Activated naive CD4-positive, alpha-beta T cell treated with anti-CD3 and anti-CD28 coated beads for 36 hours (primary cell): ENCODE measurements at regions not wholly inside any gene's neighbourhood (a gene's known extent, or its start where the extent isn't known, plus 50 kb on each side); places are given as distances from the start of the nearest gene placed in this dataset.

Experiments
- CTCF ChIA-PET: fragments of 350-600 bp; sonication (Branson Sonifier 250); formaldehyde crosslinking; loops from one replicate; lab custom pipeline; 2021; ENCODE audit warnings: antibody characterized with exemption; lab: Charles Lee
- DNase-seq: peaks from one replicate; pipeline ENCODE4 v3.0.0-alpha.2; 2020
- H3K27ac Mint-ChIP-seq: one replicate; pipeline ENCODE4 v1.8.0; 2021; ENCODE audit warnings: mild to moderate bottlenecking, mixed read lengths
- H3K27me3 Mint-ChIP-seq: one replicate; pipeline ENCODE4 v1.8.0; 2021; ENCODE audit warnings: low read depth, mixed read lengths
- H3K36me3 Mint-ChIP-seq: one replicate; pipeline ENCODE4 v1.8.0; 2021; ENCODE audit warnings: low read depth, mixed read lengths
- H3K4me1 Mint-ChIP-seq: one replicate; pipeline ENCODE4 v1.8.0; 2021; ENCODE audit warnings: low read depth, mixed read lengths
- H3K4me3 Mint-ChIP-seq: one replicate; pipeline ENCODE4 v1.8.0; 2021; ENCODE audit warnings: mild to moderate bottlenecking, moderate library complexity, mixed read lengths
- H3K9me3 Mint-ChIP-seq: one replicate; pipeline ENCODE4 v1.8.0; 2021; ENCODE audit warnings: mixed read lengths
- intact Hi-C: fragments of 100-400 bp; cut with micrococcal nuclease; formaldehyde crosslinking; loops from one replicate; pipeline ENCODE4 v1.15.1; 2023

DNA sequence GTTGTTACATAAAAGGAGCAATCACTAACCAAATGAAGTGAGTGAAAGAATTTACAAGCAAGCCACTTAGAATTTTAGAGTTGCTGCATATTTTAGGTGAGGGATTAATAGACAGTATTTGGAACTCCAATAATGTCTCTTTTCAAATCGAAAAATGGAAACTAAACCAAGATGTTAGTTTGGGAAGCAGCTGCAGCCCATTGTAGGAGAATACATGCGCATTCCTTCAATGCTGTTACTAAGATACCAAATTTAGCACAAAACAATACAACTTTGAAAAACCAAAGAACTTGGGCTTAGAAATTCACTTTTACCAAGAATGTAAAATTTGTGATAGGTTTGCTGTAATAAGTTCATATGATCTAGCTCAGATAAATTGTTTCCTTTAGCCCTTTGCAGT, 411.8 kb upstream of the CDH6 start:
- no peak overlapping the region for H3K4me3 Mint-ChIP-seq
- CTCF ChIA-PET = no interaction called here
- H3K27me3 Mint-ChIP-seq = no peaks in the 10 kb centered on the region
- intact Hi-C loops = no loop called here
- no peak overlapping the region for H3K27ac Mint-ChIP-seq
- H3K36me3 Mint-ChIP-seq = no peaks in the 10 kb centered on the region
- no peak for DNase-seq
- H3K4me1 Mint-ChIP-seq = no peaks in the 10 kb centered on the region
- peaks cover 12% of the 10 kb centered on the region for H3K9me3 Mint-ChIP-seq

DNA sequence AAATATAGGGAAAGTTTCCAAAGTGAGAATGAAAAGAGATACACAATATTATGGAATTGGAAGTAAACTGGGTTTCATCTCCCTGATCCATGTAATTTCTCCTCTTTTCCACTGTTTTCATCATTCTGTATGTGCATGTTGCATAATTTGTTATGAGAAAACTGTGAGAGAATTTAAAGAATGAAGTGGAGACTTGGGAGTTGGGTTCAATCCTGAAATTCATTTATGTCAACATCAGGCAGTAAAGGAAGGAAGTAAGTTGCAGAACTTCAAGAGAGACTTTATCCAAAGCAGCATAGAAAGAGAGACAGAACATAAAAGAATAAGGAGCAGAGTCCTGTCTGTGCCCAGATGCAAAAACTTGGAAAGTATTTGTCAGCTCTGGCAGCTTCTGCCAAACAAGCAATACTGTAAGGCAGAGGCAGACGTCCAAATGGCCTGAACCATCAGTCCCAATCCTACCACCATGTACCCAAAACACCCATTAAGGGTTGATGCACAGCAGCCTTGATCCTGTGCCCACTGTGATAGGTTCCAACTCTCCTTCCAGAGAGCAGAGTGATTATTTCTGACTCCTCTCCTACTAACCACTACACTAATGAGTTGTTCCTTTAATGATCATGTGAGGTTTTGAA, 425.3 kb upstream of the CDH6 start:
- intact Hi-C loops = no loop called here
- H3K9me3 Mint-ChIP-seq = no peaks in the 10 kb centered on the region
- no peak overlapping the region for H3K27ac Mint-ChIP-seq
- no peaks in the 10 kb centered on the region for H3K36me3 Mint-ChIP-seq
- no peak overlapping the region for H3K4me3 Mint-ChIP-seq
- no peak for DNase-seq
- H3K4me1 Mint-ChIP-seq = no peaks in the 10 kb centered on the region
- CTCF ChIA-PET = no interaction called here
- H3K27me3 Mint-ChIP-seq = no peaks in the 10 kb centered on the region

DNA sequence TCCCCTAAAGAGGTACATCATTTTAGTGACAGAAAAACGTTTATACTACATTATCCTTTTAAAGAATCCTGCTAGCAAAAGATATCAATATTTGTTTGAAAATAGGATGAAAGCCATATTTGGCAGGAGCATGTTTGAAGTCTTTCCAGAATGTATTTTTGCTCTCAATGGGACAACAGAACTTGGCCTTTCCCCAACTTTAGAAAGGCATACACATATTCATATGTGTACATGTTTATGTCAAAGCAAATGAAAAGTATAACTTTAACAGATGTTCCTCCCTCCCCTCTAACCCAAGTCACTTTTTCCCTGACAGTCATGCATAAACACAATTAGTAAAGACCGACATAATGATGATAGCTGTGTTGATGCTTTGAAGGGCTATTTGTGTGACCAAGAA, 427.8 kb upstream of the CDH6 start:
- intact Hi-C loops = no loop called here
- peaks cover 3% of the 10 kb centered on the region for H3K9me3 Mint-ChIP-seq
- no peak for DNase-seq
- H3K36me3 Mint-ChIP-seq = no peaks in the 10 kb centered on the region
- H3K4me3 Mint-ChIP-seq = no peak overlapping the region
- CTCF ChIA-PET = no interaction called here
- no peak overlapping the region for H3K27ac Mint-ChIP-seq
- H3K4me1 Mint-ChIP-seq = no peaks in the 10 kb centered on the region
- no peaks in the 10 kb centered on the region for H3K27me3 Mint-ChIP-seq

DNA sequence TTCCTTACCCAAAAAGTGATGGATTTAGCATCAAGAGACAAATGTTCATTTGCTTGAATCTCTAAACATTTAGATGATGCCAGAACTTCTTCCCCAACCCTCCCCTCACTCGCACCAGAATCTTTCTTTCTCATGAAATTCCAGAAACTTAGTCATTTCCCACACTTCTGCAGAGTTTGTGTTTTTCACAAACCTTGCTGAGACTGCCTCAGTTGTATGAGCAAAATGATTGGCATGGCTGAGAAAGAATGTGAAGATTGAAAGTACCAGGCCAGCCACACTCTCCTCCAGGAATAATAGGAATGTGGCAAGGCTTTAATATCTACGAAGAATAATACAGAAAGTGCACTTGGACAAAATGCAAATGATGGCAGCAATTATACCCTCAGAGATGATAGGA, 428.3 kb upstream of the CDH6 start:
- no peak overlapping the region for H3K27ac Mint-ChIP-seq
- H3K9me3 Mint-ChIP-seq = peaks cover 3% of the 10 kb centered on the region
- CTCF ChIA-PET = no interaction called here

DNA sequence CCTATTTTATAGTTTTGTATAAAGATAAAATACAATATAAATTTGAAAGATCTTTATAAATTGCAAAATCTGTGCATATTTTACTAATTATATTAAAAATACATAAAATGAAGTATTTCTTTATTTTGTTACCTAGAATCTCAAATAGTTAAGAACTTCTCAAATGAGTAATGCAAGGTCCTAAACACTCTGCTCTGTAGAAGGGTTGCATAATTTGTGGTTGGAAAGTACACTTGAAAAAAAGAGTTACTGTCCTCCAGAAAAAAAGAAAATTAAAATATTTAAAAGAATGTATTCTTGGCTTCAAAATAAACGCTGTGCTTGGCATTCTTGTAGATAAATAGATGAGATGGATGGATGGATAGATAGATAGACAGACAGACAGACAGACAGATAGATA, 428.8 kb upstream of the CDH6 start:
- Mint-ChIP-seq H3K4me3 (no peak overlapping the region), H3K4me1 (no peaks in the 10 kb centered on the region), H3K36me3 (no peaks in the 10 kb centered on the region), H3K9me3 (peaks cover 3% of the 10 kb centered on the region), H3K27ac (no peak overlapping the region), H3K27me3 (no peaks in the 10 kb centered on the region)
- intact Hi-C loops = no loop called here
- DNase-seq = no peak
- CTCF ChIA-PET = no interaction called here

More for the DNA sequence above, 428.3 kb upstream of the CDH6 start:
- no peak for DNase-seq
- Mint-ChIP-seq H3K4me1 (no peaks in the 10 kb centered on the region), H3K36me3 (no peaks in the 10 kb centered on the region), H3K27me3 (no peaks in the 10 kb centered on the region), H3K4me3 (no peak overlapping the region)
- intact Hi-C loops = no loop called here

GRCh38 chr5:30759731-30760130, 433.8 kb upstream of the CDH6 start:
- H3K27me3 Mint-ChIP-seq = no peaks in the 10 kb centered on the region
- intact Hi-C loops = no loop called here

DNA sequence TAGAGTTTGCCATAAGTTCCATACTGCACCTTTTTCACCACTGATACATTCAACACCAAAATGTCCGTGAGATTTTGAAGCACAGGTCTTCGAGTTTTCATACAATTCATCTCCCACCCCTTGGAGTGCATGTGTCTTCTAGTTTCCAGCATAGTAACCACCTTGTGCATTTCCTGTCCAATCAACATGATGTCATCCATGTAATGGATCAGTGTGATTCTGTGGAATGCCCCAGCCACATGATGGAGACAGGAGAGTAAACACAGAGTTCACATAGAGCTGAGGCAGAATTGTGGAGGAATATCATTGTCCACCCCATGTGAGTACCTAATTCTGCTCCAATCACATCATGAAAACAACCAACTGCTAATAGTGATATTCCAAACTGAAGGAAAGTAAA, 441.5 kb upstream of the CDH6 start:
- Mint-ChIP-seq H3K4me3 (no peak overlapping the region), H3K4me1 (no peaks in the 10 kb centered on the region)
- CTCF ChIA-PET = no interaction called here

More at GRCh38 chr5:30759731-30760130, 433.8 kb upstream of the CDH6 start:
- Mint-ChIP-seq H3K9me3 (peaks cover 3% of the 10 kb centered on the region), H3K36me3 (no peaks in the 10 kb centered on the region), H3K4me1 (no peaks in the 10 kb centered on the region), H3K4me3 (no peak overlapping the region), H3K27ac (no peak overlapping the region)
- CTCF ChIA-PET = no interaction called here
- no peak for DNase-seq

DNA sequence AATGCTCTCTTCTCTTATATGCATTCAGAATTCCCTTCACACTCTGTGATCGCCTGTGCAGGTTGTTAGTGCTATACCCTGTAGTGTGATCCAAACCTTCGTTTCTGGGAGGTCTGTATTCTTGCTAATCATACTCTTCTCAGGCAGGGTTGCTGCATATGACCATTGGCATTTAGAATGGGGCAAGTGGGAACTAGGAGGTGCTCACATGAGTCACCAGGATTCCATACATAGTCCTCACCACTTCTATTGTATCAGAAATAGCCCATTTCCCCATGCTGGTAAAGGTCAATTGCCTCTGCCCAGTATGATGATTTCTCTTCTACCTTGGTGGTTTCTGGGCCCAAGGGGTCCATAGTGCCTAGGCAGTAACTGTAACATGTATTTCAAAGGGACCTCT, 443.5 kb upstream of the CDH6 start:
- H3K36me3 Mint-ChIP-seq = no peaks in the 10 kb centered on the region
- no peak for DNase-seq
- no peaks in the 10 kb centered on the region for H3K4me1 Mint-ChIP-seq
- H3K4me3 Mint-ChIP-seq = no peak overlapping the region
- no peak overlapping the region for H3K27ac Mint-ChIP-seq
- peaks cover 8% of the 10 kb centered on the region for H3K9me3 Mint-ChIP-seq
- no peaks in the 10 kb centered on the region for H3K27me3 Mint-ChIP-seq
- intact Hi-C loops = no loop called here
- CTCF ChIA-PET = no interaction called here

More for the DNA sequence above, 441.5 kb upstream of the CDH6 start:
- no peak for DNase-seq
- intact Hi-C loops = no loop called here
- peaks cover 8% of the 10 kb centered on the region for H3K9me3 Mint-ChIP-seq
- no peaks in the 10 kb centered on the region for H3K27me3 Mint-ChIP-seq
- H3K36me3 Mint-ChIP-seq = no peaks in the 10 kb centered on the region
- H3K27ac Mint-ChIP-seq = no peak overlapping the region

DNA sequence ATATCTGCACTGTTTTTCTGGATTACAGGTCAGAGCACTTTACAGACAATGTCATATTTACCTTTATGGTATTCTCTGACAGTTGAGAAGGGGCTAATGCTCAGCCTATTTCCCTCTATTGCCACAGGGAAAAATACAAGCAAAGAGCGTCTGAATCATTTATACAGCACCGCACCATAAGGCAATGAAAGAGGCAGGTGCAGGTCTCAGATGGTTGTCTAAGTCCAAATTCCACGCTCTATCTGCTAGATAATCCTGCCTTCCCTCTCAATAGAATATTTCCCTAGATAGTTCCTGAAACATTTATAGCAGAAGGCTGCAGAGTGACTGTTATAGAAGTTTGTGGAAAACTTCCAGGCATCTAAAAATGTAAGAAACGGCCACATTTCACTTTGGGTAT, 446.1 kb upstream of the CDH6 start:
- no peak overlapping the region for H3K4me3 Mint-ChIP-seq
- CTCF ChIA-PET = interaction anchor here (0.6 kb wide), 1 partner anchor 487 kb away, joined by 3 read pairs; no protein-coding TSS in a partner anchor
- DNase-seq = no peak
- H3K9me3 Mint-ChIP-seq = peaks cover 8% of the 10 kb centered on the region
- no peaks in the 10 kb centered on the region for H3K36me3 Mint-ChIP-seq
- H3K27ac Mint-ChIP-seq = no peak overlapping the region
- no peaks in the 10 kb centered on the region for H3K4me1 Mint-ChIP-seq
- no peaks in the 10 kb centered on the region for H3K27me3 Mint-ChIP-seq
- intact Hi-C loops = no loop called here

DNA sequence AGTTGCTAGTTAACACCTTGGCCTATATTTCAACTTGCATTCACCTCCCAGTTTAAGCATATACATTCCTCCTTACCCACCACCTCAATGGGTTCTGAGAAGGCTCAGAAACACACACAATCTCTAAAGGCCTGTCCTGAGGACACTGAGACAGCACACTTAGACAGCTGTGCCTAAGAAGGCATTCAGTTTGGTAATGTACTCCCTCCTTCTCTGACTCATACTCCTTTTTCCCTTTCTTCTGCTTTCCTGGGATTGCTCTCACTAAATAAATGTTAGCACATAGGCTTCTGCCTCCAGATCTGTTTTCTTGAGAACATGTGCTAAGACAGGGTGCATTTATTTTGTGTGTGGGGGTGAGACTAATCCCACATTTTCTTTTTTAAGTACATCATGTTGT, 456.8 kb upstream of the CDH6 start:
- H3K27ac Mint-ChIP-seq = no peak overlapping the region
- H3K4me3 Mint-ChIP-seq = no peak overlapping the region
- CTCF ChIA-PET = no interaction called here
- no peaks in the 10 kb centered on the region for H3K4me1 Mint-ChIP-seq
- peaks cover 12% of the 10 kb centered on the region for H3K9me3 Mint-ChIP-seq
- intact Hi-C loops = no loop called here
- no peaks in the 10 kb centered on the region for H3K36me3 Mint-ChIP-seq
- no peak for DNase-seq
- H3K27me3 Mint-ChIP-seq = no peaks in the 10 kb centered on the region

- intact Hi-C loops = no loop called here
- Mint-ChIP-seq H3K27ac (no peak overlapping the region), H3K4me3 (no peak overlapping the region), H3K27me3 (no peaks in the 10 kb centered on the region), H3K9me3 (peaks cover 14% of the 10 kb centered on the region), H3K4me1 (no peaks in the 10 kb centered on the region), H3K36me3 (no peaks in the 10 kb centered on the region)
- CTCF ChIA-PET = no interaction called here
- DNase-seq = no peak
These were observed 459.4 kb upstream of the CDH6 start for GRCh38 chr5:30734118-30734517.

DNA sequence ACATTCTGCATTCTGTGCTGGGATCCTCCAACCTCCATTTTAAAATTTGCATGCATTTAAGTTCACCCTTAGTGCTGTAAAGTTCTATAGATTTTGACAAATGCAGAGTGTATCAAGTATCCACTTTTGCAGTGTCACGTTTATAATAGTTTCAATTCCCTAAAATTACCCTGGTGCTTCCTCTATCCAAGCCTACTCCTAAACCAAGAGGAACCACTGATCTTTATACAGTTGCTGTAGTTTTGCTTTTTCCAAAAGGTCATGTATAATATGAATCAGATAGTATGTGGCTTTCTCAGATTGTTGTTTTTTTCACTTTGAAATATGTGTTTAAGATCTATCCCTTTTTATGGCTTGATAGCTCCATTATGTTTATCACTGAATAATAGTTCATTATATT, 468.4 kb upstream of the CDH6 start:
- intact Hi-C loops = no loop called here
- CTCF ChIA-PET = no interaction called here
- no peaks in the 10 kb centered on the region for H3K27me3 Mint-ChIP-seq
- H3K9me3 Mint-ChIP-seq = peaks cover 4% of the 10 kb centered on the region
- H3K4me3 Mint-ChIP-seq = no peak overlapping the region
- DNase-seq = no peak
- no peaks in the 10 kb centered on the region for H3K4me1 Mint-ChIP-seq
- H3K36me3 Mint-ChIP-seq = no peaks in the 10 kb centered on the region
- H3K27ac Mint-ChIP-seq = no peak overlapping the region

DNA sequence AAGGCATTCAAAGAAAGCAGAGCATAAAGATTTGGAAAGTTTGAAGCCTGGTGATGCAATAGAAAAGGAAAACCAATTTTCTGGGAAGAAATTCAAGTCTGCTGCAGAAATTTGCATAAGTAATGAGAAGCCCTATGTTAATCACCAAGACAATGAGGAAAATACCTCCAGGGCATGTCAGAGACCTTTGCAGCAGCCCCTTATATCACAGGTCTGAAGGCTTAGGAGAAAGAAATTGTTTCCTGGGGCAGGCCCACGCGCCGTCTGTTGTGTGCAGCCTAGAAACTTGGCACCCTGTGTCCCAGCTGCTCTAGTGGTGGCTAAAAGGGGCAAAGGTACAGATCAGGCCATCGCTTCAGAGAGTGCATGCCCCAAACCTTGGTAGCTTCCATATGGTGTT, 495.3 kb upstream of the CDH6 start:
- no peak for DNase-seq
- H3K27me3 Mint-ChIP-seq = no peaks in the 10 kb centered on the region
- peaks cover 27% of the 10 kb centered on the region for H3K9me3 Mint-ChIP-seq
- H3K36me3 Mint-ChIP-seq = no peaks in the 10 kb centered on the region
- intact Hi-C loops = no loop called here
- H3K4me1 Mint-ChIP-seq = no peaks in the 10 kb centered on the region
- no peak overlapping the region for H3K27ac Mint-ChIP-seq
- CTCF ChIA-PET = no interaction called here
- H3K4me3 Mint-ChIP-seq = no peak overlapping the region
